ENCODE measurements at regions not wholly inside any gene's neighbourhood (a gene's known extent, or its start where the extent isn't known, plus 50 kb on each side); places are given as distances from the start of the nearest gene placed in this dataset.
A peak's percentile ranks its signal among the peaks of the same experiment; 100 is the strongest.

DNA sequence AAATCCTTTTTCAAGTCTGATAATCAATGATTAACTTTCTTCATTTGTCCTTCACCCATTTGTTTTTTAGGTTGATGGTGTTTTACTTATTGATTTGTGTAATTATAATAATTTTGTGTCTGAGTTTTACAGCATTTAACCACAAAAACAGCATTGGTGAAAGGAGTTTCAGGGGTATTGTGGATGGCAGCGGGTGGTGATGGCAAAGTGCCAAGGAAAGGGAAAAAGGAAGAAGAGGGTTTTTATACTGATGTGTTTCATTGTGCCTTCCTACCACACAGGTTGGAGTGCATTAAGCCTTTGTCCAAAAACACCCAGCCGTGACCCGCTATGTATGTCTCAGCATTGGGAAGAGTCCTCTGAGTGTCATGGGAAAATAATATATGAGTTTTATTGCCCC, 150.3 kb downstream of the DAD1 start:
- no peak overlapping the region for H3K27ac ChIP-seq
- no peak overlapping the region for H3K4me3 ChIP-seq (replicated peaks in 1 of 3)
- no peaks in the 10 kb centered on the region for H3K36me3 ChIP-seq
- DNase-seq, result no peak
- 90 to 92% methylated on average over 3 of the region's 3 CpGs for WGBS, 2 donors
- H3K4me1 ChIP-seq, result no peaks in the 10 kb centered on the region
- no peaks in the 10 kb centered on the region for H3K27me3 ChIP-seq
- H3K9me3 ChIP-seq, result no peaks in the 10 kb centered on the region
- TF ChIP-seq POLR2A (IDR thresholded peaks at IDR 0.05), result no peak
- TF ChIP-seq, protein P1, sequence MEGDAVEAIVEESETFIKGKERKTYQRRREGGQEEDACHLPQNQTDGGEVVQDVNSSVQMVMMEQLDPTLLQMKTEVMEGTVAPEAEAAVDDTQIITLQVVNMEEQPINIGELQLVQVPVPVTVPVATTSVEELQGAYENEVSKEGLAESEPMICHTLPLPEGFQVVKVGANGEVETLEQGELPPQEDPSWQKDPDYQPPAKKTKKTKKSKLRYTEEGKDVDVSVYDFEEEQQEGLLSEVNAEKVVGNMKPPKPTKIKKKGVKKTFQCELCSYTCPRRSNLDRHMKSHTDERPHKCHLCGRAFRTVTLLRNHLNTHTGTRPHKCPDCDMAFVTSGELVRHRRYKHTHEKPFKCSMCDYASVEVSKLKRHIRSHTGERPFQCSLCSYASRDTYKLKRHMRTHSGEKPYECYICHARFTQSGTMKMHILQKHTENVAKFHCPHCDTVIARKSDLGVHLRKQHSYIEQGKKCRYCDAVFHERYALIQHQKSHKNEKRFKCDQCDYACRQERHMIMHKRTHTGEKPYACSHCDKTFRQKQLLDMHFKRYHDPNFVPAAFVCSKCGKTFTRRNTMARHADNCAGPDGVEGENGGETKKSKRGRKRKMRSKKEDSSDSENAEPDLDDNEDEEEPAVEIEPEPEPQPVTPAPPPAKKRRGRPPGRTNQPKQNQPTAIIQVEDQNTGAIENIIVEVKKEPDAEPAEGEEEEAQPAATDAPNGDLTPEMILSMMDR (IDR thresholded peaks at IDR 0.05), result no peak
- intact Hi-C loops (cut with DNase I), result no loop called here

DNA sequence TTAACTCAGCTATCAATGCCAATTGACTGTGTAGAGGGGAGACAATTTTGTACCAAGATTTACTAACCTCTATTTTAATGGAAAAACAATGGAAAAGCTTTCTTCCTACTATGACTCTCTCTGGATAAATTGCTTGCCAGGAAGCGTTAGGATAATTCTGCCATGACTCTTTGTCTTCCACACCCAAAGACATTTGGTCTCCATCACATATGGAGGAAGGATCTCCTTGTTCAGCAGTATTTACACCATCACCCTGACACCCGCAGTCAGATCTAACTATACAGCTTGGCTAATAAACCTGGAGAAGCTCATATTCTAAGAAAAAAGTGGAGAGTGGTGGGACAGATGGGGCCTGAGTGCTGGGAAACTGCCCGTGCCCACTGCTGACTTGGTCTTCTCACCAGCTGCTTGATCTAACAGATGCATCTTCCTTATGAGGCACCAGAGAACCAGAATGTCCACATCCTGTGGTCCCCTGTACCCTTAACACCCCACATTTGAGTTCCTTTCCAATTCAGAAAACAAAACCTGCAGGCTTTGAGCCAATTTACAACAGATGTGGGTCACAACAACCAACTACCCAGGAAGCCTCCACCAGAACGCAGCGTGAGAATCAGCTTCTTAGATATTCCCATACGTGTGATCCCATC, 154.0 kb downstream of the DAD1 start:
- Histone ChIP-seq H3K27ac (no peak overlapping the region), H3K9me3 (no peaks in the 10 kb centered on the region), H3K36me3 (no peaks in the 10 kb centered on the region), H3K4me1 (peaks cover 13 to 17% of the 10 kb centered on the region in 2 donors), H3K27me3 (no peaks in the 10 kb centered on the region), H3K4me3 (replicated peaks in 1 of 3) (no peak overlapping the region)
- intact Hi-C loops (cut with DNase I), result no loop called here
- no peak for TF ChIP-seq POLR2A (IDR thresholded peaks at IDR 0.05)
- TF ChIP-seq, protein P1 (IDR thresholded peaks at IDR 0.05), result no peak
- 93 to 95% methylated on average over 6 of the region's 6 CpGs for WGBS, 2 donors
- DNase-seq, result no peak

DNA sequence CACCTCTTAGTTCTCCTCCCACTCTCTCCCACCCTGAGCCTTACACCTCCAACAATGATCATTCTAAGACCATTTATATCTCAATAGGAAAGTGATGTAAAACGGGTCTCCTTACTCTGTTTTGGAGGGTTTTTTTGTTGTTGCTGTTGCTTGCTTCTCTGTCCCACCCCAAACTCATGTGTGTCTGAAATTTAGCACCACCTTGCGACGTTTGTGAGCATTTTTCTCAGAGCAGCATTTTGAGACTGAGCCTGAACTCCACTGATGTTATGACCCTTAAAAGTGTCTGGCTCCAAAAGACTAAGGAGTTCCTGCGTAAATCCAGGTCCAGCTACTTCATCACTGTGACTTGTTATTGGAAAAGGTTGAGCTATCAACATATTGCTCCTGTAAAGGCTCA, 155.0 kb downstream of the DAD1 start:
- Histone ChIP-seq H3K36me3 (no peaks in the 10 kb centered on the region), H3K27ac (no peak overlapping the region), H3K9me3 (no peaks in the 10 kb centered on the region), H3K27me3 (no peaks in the 10 kb centered on the region), H3K4me3 (replicated peaks in 1 of 3) (no peak overlapping the region), H3K4me1 (peaks cover 13 to 17% of the 10 kb centered on the region in 2 donors)
- TF ChIP-seq, protein P1 (IDR thresholded peaks at IDR 0.05), result no peak
- no peak for TF ChIP-seq POLR2A (IDR thresholded peaks at IDR 0.05)
- intact Hi-C loops (cut with DNase I), result no loop called here
- DNase-seq, result no peak
- 82% methylated on average over 4 of the region's 4 CpGs for WGBS, 2 donors

- no peak for DNase-seq
- Histone ChIP-seq H3K9me3 (no peaks in the 10 kb centered on the region), H3K4me1 (peaks cover 20 to 22% of the 10 kb centered on the region in 2 donors), H3K27me3 (no peaks in the 10 kb centered on the region), H3K36me3 (no peaks in the 10 kb centered on the region), H3K27ac (no peak overlapping the region), H3K4me3 (replicated peaks in 1 of 3) (no peak overlapping the region)
- intact Hi-C loops (cut with DNase I), result no loop called here
- TF ChIP-seq, protein P1 (IDR thresholded peaks at IDR 0.05), result no peak
- no peak for TF ChIP-seq POLR2A (IDR thresholded peaks at IDR 0.05)
- 61 to 63% methylated on average over 4 of the region's 4 CpGs for WGBS, 2 donors
Observed at GRCh38 chr14:22433069-22433468, 156.0 kb downstream of the DAD1 start.

DNA sequence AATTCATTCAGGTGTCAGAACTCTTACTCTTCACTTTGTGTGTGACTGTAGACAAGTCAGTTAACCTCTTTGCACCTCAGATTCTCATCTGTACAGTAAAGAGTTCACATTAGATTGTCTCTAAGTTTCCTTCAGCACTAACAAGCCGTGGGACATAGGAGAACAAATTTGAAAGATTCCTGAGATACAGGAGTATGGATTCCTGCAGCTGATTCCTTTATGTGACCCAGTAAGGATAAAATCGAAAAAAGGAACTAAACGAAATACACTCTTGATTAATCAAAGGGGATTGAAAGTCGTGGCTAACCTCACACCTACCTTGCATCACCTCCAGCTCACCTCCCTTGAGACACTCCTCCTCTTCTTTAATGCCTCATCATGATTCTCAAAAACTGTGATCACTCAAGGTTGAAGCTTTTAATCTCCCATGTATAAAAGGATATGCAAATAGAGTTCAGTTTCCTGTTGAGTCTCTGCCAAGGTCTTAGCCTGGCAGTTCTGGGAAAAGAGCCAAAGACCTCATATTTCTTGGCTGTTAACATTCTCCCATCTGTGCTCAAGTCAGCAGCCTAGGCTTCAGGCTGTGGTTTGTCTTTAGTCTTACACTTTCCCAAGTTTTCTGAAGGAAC, 156.6 kb downstream of the DAD1 start:
- no peaks in the 10 kb centered on the region for H3K9me3 ChIP-seq
- WGBS, 2 donors, result 20% methylated on average over 4 of the region's 4 CpGs
- no peaks in the 10 kb centered on the region for H3K27me3 ChIP-seq
- H3K27ac ChIP-seq, result no peak overlapping the region
- peaks cover 23 to 28% of the 10 kb centered on the region in 2 donors for H3K4me1 ChIP-seq
- H3K4me3 ChIP-seq (replicated peaks in 1 of 3), result no peak overlapping the region
- peak; percentile 58 to 59 for DNase-seq
- no peaks in the 10 kb centered on the region for H3K36me3 ChIP-seq
- intact Hi-C loops (cut with DNase I), result no loop called here
- TF ChIP-seq, protein P1 (IDR thresholded peaks at IDR 0.05), result no peak
- no peak for TF ChIP-seq POLR2A (IDR thresholded peaks at IDR 0.05)
